HEK293T (cell line): ENCODE measurements at regions not wholly inside any gene's neighbourhood (a gene's known extent, or its start where the extent isn't known, plus 50 kb on each side); places are given as distances from the start of the nearest gene placed in this dataset.

Source experiments
- CTCF ChIA-PET: fragments of 350-600 bp; formaldehyde crosslinking; extraction: SDS; loops from one replicate; lab custom pipeline; 2021; ENCODE audit warnings: antibody characterized with exemption, inconsistent platforms; lab: Yijun Ruan, JAX
- POLR2A ChIA-PET: fragments of 350-600 bp; formaldehyde crosslinking; extraction: SDS; loops from one replicate; lab custom pipeline; 2020; ENCODE audit warnings: antibody characterized with exemption, inconsistent platforms; lab: Yijun Ruan, JAX
- DNase-seq: peaks from one replicate; pipeline ENCODE4 v3.0.0; 2012; ENCODE audit warnings: mixed read lengths; ENCODE audit errors: extremely low spot score
- ARNT ChIP-seq: fragments of 450-650 bp; IDR thresholded peaks from 2 replicates; pipeline ENCODE4 v1.6.1; 2017; ENCODE audit warnings: mild to moderate bottlenecking
- BHLHE40 ChIP-seq: fragments of 450-650 bp; IDR thresholded peaks from 2 replicates; pipeline ENCODE4 v1.6.1; 2016; ENCODE audit warnings: mild to moderate bottlenecking, moderate library complexity, borderline replicate concordance
- CTBP1 ChIP-seq: fragments of 450-650 bp; IDR thresholded peaks from 2 replicates; pipeline ENCODE4 v1.6.1; 2016; ENCODE audit warnings: borderline replicate concordance
- ELF4 ChIP-seq: fragments of 450-650 bp; IDR thresholded peaks from 2 replicates; pipeline ENCODE4 v1.6.1; 2017; ENCODE audit warnings: antibody characterized with exemption
- FOXA1 ChIP-seq: fragments of 450-650 bp; IDR thresholded peaks from 2 replicates; pipeline ENCODE4 v1.6.1; 2016; ENCODE audit warnings: mild to moderate bottlenecking
- FOXK2 ChIP-seq: fragments of 450-650 bp; IDR thresholded peaks from 2 replicates; pipeline ENCODE4 v1.6.1; 2016; ENCODE audit warnings: mild to moderate bottlenecking
- FOXM1 ChIP-seq: fragments of 450-650 bp; IDR thresholded peaks from 2 replicates; pipeline ENCODE4 v1.6.1; 2017; ENCODE audit warnings: mild to moderate bottlenecking, borderline replicate concordance
- HDGF ChIP-seq: fragments of 450-650 bp; IDR thresholded peaks from 2 replicates; pipeline ENCODE4 v1.6.1; 2017; ENCODE audit warnings: antibody characterized with exemption, borderline replicate concordance
- L3MBTL2 ChIP-seq: fragments of 450-650 bp; conservative IDR thresholded peaks from 2 replicates; pipeline ENCODE4 v1.6.1; 2016; ENCODE audit warnings: mild to moderate bottlenecking
- LEF1 ChIP-seq: fragments of 450-650 bp; IDR thresholded peaks from 2 replicates; pipeline ENCODE4 v1.6.1; 2017; ENCODE audit warnings: mild to moderate bottlenecking, borderline replicate concordance
- NFRKB ChIP-seq: fragments of 450-650 bp; IDR thresholded peaks from 2 replicates; pipeline ENCODE4 v1.6.1; 2016; ENCODE audit warnings: mild to moderate bottlenecking, moderate library complexity
- PKNOX1 ChIP-seq: fragments of 450-650 bp; IDR thresholded peaks from 2 replicates; pipeline ENCODE4 v1.6.1; 2016
- SP1 ChIP-seq: fragments of 450-650 bp; IDR thresholded peaks from 2 replicates; pipeline ENCODE4 v1.6.1; 2017
- SUZ12 ChIP-seq: fragments of 450-650 bp; IDR thresholded peaks from 2 replicates; pipeline ENCODE4 v1.6.1; 2016; ENCODE audit warnings: mild to moderate bottlenecking
- TARDBP ChIP-seq: fragments of 450-650 bp; IDR thresholded peaks from 2 replicates; pipeline ENCODE4 v1.6.1; 2016
- ZNF384 ChIP-seq: fragments of 450-650 bp; IDR thresholded peaks from 2 replicates; pipeline ENCODE4 v1.6.1; 2016

GRCh38 chr5:125316391-125316790 lies 570.0 kb upstream of the ZNF608 start:
- DNase-seq, result no peak
- POLR2A ChIA-PET, result no interaction called here
- no peak for TF ChIP-seq FOXM1
- no peak for TF ChIP-seq BHLHE40
- TF ChIP-seq CTBP1, result no peak
- TF ChIP-seq L3MBTL2, result no peak
- TF ChIP-seq HDGF, result no peak
- no peak for TF ChIP-seq NFRKB
- TF ChIP-seq SUZ12, result no peak
- no peak for TF ChIP-seq ARNT
- TF ChIP-seq LEF1, result no peak
- no peak for TF ChIP-seq FOXA1
- no peak for TF ChIP-seq TARDBP
- TF ChIP-seq FOXK2, result no peak
- TF ChIP-seq ZNF384, result no peak
- CTCF ChIA-PET, result no interaction called here

GRCh38 chr5:125316915-125317535 lies 570.6 kb upstream of the ZNF608 start:
- CTCF ChIA-PET, result no interaction called here

GRCh38 chr5:125317536-125317995 lies 571.1 kb upstream of the ZNF608 start:
- DNase-seq, result no peak
- TF ChIP-seq HDGF, result no peak
- no peak for TF ChIP-seq ZNF384
- TF ChIP-seq FOXA1, result no peak
- no peak for TF ChIP-seq L3MBTL2
- TF ChIP-seq CTBP1, result no peak
- TF ChIP-seq SP1, result no peak
- no peak for TF ChIP-seq ARNT
- TF ChIP-seq FOXK2, result no peak
- no peak for TF ChIP-seq ELF4
- TF ChIP-seq SUZ12, result no peak
- TF ChIP-seq BHLHE40, result no peak
- TF ChIP-seq FOXM1, result no peak
- TF ChIP-seq PKNOX1, result no peak
- no peak for TF ChIP-seq LEF1
- CTCF ChIA-PET, result no interaction called here
- POLR2A ChIA-PET, result no interaction called here

More at GRCh38 chr5:125316915-125317535, 570.6 kb upstream of the ZNF608 start:
- POLR2A ChIA-PET, result no interaction called here
- TF ChIP-seq ELF4 (no peak), HDGF (no peak), CTBP1 (peak; percentile 76; the same call in 1 of the 2 replicates), SP1 (no peak), L3MBTL2 (no peak), FOXK2 (no peak), LEF1 (no peak), FOXA1 (no peak), TARDBP (no peak), SUZ12 (no peak), FOXM1 (no peak), PKNOX1 (peak; percentile 75), ZNF384 (peak; percentile 89), BHLHE40 (no peak), ARNT (no peak), NFRKB (no peak)
- DNase-seq, result no peak

GRCh38 chr5:125321654-125322053 lies 575.2 kb upstream of the ZNF608 start:
- no peak for DNase-seq
- POLR2A ChIA-PET, result no interaction called here
- CTCF ChIA-PET, result no interaction called here
- TF ChIP-seq TARDBP (no peak), SP1 (no peak), LEF1 (no peak), PKNOX1 (no peak), ZNF384 (no peak), CTBP1 (no peak), BHLHE40 (no peak), FOXA1 (no peak), FOXK2 (no peak), SUZ12 (no peak), FOXM1 (no peak), NFRKB (no peak), L3MBTL2 (no peak), HDGF (no peak), ARNT (no peak), ELF4 (no peak)

- no peak for DNase-seq
Observed at GRCh38 chr5:125323613-125324012, 577.2 kb upstream of the ZNF608 start.

GRCh38 chr5:125325488-125326149 lies 579.2 kb upstream of the ZNF608 start:
- TF ChIP-seq CTBP1 (peak; percentile 82), ZNF384 (peak; percentile 88), BHLHE40 (no peak), ELF4 (no peak), SP1 (no peak), FOXM1 (no peak), ARNT (peak; percentile 42; the same call in 1 of the 2 replicates), PKNOX1 (peak; percentile 87)
- DNase-seq, result no peak
- POLR2A ChIA-PET, result interaction anchor here (1.0 to 1.7 kb wide), 3 partner anchors 68 to 577 kb away, joined by 3 to 8 read pairs (median 3); no protein-coding TSS in a partner anchor
- CTCF ChIA-PET, result interaction anchor here (0.7 kb wide), 1 partner anchor 1007 kb away, joined by 4 read pairs; no protein-coding TSS in a partner anchor

More at GRCh38 chr5:125323613-125324012, 577.2 kb upstream of the ZNF608 start:
- ChIA-PET POLR2A (interaction anchor here (1.8 kb wide), 1 partner anchor 86 kb away, joined by 4 read pairs; no protein-coding TSS in a partner anchor), CTCF (no interaction called here)
- TF ChIP-seq CTBP1 (no peak), BHLHE40 (0 out of 2 replicates have a peak, but pooled peaks have one; percentile 38)
